Fibroblast of skin of left quadriceps (primary cell): ENCODE measurements at regions not wholly inside any gene's neighbourhood (a gene's known extent, or its start where the extent isn't known, plus 50 kb on each side); places are given as distances from the start of the nearest gene placed in this dataset.

Experiments
- DNase-seq, 2 experiments: peaks; one replicate each; pipeline ENCODE4 v3.0.0-alpha.2; 2013; ENCODE audit warnings: low read depth in 2 of 2

DNA sequence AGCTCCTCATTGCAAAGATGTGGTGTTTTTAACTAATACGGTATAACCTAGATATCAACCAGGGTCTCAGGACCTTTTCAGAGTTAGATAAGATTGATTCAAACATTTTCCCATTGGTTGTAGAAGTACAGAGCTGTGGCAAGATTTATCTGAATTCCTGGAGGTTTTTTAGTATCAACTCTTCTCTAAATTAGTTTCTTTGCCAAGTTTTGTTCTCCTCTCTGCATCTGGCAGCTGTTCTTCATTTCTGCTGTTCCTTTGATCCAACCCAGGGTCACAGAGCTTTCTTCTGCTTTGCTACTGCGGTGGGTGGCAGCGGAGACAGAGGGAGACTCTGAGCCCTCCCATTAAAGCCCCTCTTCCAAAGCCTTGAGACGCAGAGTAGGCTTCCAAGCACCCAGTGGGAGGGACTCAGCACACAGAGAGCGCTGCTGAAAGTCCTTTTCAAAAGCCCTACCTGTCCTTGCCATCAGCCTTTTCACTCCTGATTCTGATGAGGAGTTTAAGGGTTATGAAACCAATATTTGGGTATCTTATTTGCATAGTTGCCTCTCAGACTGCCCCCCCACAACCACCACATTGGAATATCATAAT lies 146.3 kb upstream of the EEPD1 start:
- DNase-seq, result no peak

DNA sequence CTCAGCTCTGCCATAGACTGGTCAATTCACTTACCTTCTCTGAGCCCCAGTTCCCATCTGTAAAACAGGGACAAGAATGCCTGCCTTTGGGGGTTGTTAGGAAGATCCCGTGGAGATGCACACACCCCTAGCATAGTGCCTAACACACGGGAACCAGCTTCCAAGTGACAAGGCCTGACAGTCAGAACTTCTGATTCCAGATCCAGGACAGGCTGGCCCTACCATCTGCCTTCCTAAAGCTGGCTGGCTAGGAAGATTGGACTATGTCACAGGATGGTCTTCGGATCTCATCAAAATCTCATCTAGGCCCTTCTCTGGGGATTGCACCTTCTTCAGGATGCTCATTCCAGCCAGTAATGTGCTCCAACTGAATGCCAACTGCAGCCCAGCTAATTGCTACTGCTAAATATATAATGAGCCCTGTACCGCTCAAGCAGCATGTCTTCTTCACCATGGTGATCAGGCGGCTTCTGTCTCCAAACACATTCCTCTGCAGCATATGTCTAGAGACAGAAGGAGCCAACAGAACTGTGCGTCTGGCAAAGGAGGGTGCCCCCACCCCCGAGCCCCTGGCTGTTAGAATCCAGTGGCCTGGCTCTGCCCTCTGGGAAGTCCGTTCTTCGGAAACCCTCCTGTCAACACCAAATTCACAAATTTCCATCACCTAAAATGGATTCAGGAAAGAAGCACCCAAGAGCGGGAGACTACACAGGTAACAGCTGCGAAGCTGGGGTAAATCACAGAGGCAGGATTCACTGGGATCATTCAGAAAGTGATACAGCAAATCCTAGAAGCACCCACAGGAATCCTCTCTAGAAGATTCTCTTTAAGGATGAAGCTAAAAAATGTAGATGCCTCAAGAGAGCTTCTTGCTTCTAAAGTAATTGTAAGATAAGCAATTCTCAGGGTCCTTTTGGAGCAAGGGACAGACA lies 142.1 kb upstream of the EEPD1 start:
- DNase-seq, result no peak

DNA sequence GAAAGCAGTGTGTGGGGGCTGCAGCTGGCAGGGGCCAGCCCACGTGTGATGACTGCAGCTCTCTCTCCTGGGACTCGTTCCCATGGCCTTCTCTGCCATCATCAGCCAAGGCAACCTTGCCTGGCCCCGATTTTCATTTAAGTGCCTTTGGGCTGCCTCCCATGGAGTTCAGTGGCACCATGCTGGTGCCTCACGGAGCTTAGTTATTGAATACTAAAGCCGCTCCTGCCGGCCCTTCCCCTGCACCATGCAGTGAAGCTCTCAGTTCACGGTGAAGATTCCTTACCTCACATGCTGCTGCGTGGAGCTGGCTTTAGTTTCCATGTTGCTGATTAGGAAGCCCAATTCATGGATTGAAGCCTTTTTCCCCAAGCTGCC lies 141.5 kb upstream of the EEPD1 start:
- DNase-seq, result no peak

DNA sequence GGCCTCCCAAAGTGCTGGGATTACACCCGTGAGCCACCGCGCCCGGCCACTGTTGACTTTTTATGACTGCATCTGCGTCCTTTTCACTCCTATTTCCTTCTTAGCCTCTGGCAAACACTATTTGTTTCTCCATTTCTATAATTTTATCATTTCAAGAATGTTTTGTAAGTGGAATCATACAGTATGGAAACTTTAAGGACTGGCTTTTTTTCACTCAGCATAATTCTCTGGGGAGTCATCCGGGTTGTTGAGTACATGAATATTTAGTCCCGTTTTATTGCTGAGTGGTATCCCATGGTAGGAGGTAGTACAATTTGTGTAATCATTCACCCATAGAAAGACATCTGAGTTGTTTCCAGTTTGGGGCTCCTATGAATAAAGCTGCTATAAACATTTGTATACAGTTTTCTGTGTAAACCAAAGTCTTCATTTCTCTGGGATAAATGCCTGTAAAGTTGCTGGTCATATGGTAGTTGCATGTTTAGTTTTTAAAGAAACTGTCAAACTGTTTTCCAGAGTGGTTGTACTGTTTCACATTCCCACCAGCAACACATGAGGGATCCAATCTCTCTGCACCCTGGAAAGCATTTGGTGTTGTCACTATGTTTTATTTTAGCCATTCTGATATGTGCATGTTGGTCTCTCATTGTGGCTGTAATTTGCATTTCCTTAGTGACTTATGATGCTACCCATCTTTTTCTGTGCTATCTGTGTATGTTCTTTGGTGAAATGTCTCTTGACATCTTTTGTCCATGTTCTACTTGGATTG lies 139.6 kb upstream of the EEPD1 start:
- DNase-seq, result peak in 1 of 2 experiments; percentile 29

DNA sequence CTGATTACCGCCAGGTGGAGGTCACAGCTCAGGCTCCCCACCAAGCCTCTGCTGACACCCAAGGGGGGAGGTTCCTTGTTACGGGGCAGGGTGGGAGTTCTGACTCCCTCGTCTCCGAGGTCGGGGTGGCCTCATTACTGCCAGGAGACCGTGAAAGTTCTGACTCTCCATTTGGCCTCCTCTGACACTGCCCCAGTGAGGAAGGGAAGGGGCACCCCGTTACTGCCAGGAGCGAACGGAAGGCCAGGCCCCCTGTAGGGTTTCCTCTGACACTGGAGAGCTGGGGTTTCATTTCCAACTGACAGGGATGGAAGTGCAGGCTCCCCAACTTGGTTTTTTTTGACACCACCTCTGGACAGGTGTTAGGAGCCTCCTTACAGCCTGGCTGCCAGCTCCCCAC lies 138.1 kb upstream of the EEPD1 start:
- no peak for DNase-seq

DNA sequence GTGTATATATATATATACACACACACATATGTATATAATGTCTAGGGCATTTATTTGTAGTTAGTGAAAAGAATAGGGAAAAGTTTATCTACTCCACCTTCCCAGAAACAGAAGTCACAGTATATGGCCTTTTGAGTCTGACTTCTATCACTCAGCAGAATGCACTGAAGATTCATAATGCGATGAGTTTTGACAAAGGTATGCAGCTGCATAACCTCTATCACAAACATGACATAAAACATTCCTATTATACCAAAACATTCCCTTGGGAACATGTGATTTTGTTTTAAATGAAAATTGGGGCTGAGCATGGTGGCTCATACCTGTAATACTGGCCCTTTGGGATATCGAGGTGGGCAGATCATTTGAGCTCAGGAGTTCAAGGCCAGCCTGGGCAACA lies 137.3 kb upstream of the EEPD1 start:
- peak; percentile 50 to 57 for DNase-seq

DNA sequence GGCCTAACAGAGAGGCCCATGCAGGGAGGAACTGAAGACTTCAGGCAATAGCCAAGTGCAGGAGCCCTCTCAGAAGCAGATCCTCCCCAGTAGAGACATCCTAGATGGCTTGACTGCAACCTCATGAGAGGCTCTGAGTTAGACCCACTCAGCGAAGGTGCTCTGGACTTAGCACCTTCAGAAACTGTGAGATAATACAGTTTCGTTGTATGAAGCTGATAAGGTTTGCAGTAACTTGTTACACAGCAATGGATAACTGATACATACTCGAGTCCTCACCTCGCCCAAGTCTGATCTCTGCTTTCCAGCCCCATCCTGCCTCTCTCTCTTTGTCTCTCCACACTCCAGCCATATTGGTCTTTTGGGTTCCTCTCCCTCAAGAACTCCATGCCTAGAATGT lies 136.4 kb upstream of the EEPD1 start:
- no peak for DNase-seq

DNA sequence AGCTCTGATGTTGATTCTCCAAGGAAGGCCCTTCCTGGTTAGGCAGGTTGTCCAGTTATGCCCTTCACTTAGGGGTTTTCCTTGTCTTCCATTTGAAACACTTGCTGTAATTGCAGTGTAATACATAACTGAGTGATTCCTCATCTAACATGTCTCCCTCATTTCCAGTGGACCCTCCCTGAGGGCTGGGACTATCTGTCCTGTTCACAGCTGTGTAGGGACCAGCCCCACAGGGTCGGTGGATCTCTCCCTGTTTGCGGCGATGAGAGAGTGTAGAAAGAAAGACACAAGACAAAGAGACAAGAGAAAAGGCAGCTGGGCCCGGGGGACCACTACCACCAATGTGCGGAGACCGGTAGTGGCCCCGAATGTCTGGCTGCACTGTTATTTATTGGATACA lies 135.9 kb upstream of the EEPD1 start:
- no peak for DNase-seq

DNA sequence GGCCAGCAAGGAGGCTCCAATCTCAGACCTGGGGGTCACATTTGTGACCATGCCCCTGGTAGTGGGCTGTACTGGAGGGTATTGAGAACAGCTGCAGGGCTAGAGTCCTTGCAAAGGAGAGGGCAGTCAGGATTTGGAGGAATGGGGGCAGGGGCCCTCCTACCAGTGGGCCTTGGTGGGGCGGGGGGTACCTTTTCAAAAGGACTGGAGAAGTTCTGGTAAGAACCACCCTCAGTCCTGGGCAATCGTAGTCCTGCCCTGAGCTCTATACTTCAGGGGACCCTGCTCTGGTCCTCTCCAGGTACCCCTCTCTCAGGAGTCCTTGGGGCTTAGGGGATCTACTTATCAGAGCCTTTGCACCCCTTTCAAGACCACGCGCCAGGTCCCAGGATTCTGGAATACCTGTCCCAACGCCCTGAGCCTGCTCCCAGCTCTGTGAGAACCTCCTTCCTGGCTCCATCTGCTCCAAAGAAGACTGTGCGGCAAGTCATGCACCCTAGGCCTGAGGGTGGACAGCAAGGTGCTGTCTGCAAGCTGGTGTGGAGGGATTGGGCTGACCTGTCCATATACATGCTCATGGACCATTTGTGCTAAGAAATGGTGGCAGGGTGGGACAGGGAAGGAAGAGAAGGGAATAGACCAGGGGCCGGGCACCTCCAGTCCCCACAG lies 134.1 kb upstream of the EEPD1 start:
- no peak for DNase-seq

DNA sequence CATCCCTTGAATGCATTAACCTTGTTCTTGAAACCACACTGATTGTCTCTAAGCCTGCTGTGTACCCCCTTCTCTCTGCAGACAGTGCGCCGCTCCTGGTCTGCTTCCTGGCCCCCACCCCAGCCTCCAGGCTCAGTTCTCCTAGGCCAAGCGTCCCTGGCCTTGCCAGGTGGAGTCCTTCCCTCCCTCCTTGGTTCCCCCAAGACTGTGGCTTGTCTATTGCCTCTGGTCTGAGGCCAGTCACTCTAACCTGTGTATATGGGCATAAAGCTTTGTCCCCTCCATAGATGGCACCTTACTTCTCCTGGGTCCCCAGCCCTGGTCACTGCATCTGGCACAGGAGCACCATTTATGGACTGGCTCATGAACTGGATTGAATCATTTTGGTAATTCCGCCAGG lies 133.5 kb upstream of the EEPD1 start:
- DNase-seq, result no peak

DNA sequence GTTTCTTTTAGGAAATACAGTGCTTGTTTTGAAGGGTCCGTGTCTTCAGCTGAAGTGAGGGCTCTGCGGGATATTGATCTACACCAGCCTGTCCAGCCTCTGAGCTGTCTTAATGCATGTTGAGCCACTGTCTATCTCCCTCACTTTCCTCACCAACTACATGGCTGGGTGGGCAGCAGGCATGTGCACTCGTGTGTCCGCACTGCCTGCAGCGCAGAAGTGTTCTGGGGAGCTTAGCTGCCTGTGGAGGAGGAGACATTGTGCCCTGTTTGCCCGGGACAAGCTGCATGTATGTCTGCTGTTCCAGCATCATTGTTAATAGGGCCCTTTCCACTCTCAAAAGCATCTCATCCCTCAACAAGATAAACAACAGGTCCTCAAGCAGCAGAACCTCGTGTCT lies 133.1 kb upstream of the EEPD1 start:
- no peak for DNase-seq

DNA sequence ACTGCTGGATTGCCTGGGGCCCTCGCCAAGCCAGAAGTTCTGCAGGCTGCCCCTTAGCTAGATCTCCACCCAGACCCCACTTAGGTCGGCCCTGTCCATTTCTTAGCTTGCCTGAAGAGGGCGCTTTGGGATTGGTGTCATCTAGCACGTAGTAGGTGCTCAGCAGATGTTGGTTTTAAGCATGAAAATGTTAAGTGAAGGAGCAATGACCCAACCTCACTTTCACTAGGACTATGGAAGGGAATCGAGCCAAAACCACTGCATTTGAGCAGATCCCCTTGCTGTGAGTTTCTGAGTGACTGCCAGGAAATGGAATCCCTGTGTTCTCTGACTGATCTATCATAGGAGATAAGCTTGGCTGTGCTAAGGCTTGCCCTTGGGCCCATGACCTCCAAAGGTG lies 131.7 kb upstream of the EEPD1 start:
- no peak for DNase-seq

DNA sequence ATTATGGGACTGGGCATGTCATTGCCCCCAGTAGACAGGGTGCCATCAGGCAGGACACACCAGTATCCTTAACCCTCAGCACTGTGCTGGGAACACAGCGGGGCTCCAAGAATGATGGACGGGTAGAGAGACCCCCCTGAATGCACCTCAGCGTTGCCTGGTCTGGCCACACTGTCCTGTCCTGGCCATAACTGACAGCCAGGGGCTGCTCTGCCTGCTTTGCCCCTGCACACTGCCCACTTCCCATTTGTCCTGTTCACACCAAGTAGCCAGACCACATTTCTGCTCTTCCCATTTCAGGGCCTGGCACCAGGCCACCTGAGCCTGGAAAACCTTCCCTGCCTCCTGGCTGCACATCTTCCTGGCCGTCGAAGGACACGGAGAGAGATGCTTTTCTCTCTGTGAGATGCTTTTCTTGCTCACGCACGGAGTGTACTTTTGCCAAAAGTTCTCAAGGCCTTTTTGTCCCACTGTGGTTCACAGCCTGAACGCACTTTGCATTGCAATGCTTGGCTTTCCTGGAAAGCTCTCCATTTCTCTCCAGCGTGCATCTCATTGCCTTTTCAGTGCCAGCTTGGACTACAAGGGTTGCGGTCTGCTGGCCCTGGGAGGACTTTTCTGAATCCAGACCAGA lies 131.0 kb upstream of the EEPD1 start:
- DNase-seq, result no peak

DNA sequence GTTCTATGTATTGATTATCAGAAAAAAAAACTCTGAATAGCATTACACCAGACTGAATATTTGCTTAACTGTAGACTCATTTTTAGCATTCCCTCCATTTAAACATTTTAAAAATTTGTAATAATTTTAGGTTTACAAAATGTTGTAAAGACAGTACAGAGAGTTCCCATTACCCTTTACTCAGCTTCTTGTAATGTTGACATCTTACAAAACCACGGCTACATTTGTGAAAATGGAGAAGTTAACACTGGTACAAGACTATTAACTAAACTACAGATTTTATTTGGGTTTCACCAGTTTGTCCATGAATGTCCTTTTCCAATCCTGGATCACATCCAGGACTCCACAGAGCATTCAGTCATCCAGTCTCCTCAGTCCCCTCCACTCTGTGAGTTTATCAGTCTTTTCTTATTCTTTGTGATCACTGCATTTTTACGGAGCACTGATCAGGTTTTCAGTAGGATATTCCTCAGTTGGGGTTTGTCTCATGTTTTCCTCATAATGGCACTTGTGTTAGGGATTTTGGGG lies 130.0 kb upstream of the EEPD1 start:
- DNase-seq, result no peak

DNA sequence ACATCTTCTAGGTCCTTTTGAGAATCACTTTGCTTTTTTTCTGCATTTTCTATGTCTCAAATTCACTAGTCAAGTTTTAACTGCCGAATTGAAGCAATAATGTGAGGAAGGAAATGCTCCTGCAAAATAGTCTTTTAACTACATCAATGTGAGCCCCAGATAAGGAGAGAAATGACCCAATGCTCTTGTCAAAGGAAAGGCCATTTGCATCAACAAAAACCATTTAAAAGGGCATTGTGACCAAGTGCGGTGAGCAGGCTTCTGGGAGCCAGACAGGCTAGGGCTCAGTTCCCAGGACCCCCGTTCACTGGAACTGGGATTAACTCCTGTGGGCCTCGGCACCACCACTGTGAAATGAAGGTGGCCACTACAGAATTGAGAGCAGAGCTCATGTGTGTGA lies 127.9 kb upstream of the EEPD1 start:
- no peak for DNase-seq

DNA sequence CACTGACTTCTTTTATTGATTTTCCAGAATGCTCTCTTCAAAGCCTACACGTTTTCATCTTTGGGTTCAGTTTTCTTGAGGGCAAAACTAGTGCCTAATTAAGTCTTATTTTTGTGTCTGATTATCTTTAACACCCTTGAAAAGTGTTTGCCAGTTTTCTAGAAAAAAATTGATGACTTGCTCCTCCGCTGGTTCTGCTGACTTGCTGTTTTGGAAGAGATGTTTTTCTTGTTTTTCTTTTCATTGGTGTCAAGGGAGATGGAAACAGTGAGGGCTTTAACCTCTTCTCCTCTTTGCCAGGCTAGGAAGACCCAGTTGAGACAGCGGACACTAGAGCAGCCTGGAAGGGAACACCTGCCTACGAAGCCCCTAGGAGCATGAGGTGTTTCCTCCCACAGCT lies 123.7 kb upstream of the EEPD1 start:
- DNase-seq, result no peak

DNA sequence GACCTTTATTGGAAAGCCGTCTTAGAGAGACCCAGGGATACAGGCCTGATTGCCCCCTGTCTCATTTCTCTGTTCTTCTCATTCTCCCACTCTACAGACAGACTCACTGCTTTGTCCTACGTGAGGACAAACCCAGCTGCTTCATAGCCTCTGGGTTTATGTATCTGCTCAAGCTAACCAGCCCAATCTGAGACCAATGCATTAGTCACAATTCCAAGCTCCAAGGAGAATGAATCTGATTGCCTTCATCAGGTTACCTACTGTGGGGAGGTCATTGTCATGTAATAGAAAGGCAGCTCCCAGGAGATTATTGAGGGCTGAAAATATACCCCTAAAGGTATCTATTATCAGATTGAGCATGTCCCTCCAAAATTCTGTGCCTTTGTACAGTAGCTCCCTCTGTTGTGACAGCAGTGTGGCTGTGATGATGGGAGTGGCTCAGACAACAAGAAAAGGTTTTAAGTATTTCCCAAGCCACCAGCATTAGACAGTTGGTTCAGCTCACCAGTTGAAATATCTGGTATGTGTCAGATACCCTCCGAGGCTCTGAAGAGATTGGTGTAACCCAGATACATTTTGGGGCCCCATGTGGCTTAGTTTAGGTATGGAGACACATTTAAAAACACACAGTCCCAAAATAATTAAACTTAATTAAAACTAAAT lies 123.1 kb upstream of the EEPD1 start:
- no peak for DNase-seq

DNA sequence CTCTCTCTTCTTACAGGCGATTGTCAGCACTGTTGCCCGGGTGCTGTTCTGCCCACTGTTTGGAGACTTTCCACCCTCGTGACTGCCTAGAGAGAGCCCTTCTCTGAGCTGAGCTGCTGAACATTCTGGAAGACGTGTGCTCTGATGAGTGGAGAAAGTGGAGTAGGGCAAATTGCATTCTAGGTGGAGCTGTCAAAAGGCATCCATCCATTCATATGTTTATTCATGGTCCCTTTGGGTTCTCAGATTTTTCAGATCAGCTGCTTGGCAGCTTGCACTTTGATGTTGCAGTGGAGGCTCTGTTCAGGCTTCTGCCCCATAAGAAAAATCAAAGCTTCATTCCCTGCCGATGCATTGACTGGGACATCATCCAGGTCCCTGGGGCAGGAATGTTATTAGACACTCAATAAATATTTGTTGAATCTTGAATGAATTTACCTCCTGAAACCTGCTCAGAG lies 120.7 kb upstream of the EEPD1 start:
- no peak for DNase-seq

DNA sequence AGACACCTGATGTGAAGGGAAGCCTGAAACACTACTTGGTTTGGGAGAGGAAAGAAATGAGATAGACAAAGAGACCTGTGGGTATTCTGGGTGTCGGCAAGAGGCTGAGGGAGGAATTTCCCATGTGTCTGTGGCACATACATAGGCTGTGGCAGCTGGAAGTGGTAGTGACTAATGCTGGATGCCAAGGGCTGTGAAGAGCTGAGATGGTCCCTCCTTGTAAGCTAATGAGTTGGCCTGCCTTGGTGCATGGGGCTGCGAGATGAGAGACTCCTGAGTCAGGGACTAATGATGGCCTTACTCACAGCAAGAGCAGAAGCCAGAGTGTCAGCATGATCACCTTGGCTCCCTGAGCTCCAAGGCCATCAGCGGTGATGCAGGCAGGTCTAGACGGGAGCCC lies 119.0 kb upstream of the EEPD1 start:
- DNase-seq, result no peak

DNA sequence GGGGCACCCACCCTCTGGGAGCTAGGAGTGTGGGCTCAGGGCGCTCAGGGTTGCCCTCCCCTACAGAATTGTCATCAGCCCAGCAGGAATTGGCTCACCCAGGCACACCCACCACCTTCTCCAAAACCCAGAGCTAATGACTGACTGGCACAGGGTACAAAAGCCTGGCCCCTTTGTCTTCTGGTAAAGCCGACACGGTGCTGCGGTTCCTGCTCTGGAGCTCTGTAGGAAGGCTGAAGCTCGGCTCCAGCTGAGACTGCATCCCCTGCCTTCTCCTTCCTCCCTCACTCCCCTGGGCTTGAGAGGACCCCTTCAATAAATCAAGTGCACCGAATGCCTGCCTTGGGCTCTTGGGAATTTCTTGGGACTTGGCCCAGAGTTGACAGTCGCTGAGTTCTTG lies 117.9 kb upstream of the EEPD1 start:
- no peak for DNase-seq

DNA sequence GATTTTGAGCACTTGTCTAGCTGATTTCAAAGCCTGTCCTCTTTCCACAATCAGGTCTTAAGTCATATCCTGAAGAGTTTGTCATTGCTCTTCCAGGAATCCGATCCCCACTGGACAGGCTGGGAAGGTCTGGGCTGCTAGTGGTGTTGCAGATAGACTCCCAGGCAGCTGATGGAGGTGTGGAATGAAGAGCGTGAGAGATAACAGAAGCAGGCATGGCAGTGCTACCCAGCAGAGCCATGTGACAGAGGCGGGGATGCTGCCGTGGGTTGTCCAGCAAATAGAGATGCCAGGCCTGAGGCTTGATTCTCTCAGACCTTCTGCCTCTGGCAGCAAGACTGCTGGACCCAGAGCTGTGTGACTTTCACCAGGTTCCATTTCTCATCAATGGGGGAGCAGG lies 116.5 kb upstream of the EEPD1 start:
- DNase-seq, result no peak
